HUES48 (cell line): ENCODE measurements at regions not wholly inside any gene's neighbourhood (a gene's known extent, or its start where the extent isn't known, plus 50 kb on each side); places are given as distances from the start of the nearest gene placed in this dataset.

Experiments used
- H3K27ac ChIP-seq: one replicate; pipeline ENCODE4 v1.7.0; 2013; ENCODE audit warnings: low read depth, low read length, inconsistent platforms
- H3K27me3 ChIP-seq: 2 replicates; pipeline ENCODE4 v1.6.1; 2013; ENCODE audit warnings: mild to moderate bottlenecking, low read length; ENCODE audit not compliant: control insufficient read depth, insufficient read depth
- H3K36me3 ChIP-seq: 2 replicates; pipeline ENCODE4 v1.6.1; 2013; ENCODE audit warnings: low read length; ENCODE audit not compliant: control insufficient read depth, insufficient read depth
- H3K4me1 ChIP-seq: 2 replicates; pipeline ENCODE4 v1.6.1; 2013; ENCODE audit warnings: mild to moderate bottlenecking, low read length; ENCODE audit not compliant: control insufficient read depth, insufficient read depth
- H3K4me3 ChIP-seq: 2 replicates; pipeline ENCODE4 v1.5.1; 2013; ENCODE audit warnings: mild to moderate bottlenecking, low read depth, low read length
- H3K9ac ChIP-seq: 2 replicates; pipeline ENCODE4 v1.6.1; 2013; ENCODE audit warnings: mild to moderate bottlenecking, low read depth, low read length, moderate library complexity
- H3K9me3 ChIP-seq: 2 replicates; pipeline ENCODE4 v1.6.1; 2013; ENCODE audit warnings: low read length; ENCODE audit not compliant: control insufficient read depth, insufficient read depth

GRCh38 chr4:108350332-108350731 lies 181.6 kb upstream of the LEF1 start:
- Histone ChIP-seq H3K36me3 (no peaks in the 10 kb centered on the region), H3K27me3 (no peaks in the 10 kb centered on the region), H3K4me3 (no peak overlapping the region), H3K27ac (no peak overlapping the region), H3K4me1 (no peaks in the 10 kb centered on the region), H3K9ac (no peak overlapping the region), H3K9me3 (no peaks in the 10 kb centered on the region)

GRCh38 chr4:108346818-108347210 lies 178.1 kb upstream of the LEF1 start:
- Histone ChIP-seq H3K9me3 (no peaks in the 10 kb centered on the region), H3K4me3 (no peak overlapping the region), H3K9ac (no peak overlapping the region), H3K36me3 (no peaks in the 10 kb centered on the region), H3K27me3 (no peaks in the 10 kb centered on the region), H3K27ac (no peak overlapping the region), H3K4me1 (no peaks in the 10 kb centered on the region)

GRCh38 chr4:108345862-108346817 lies 177.4 kb upstream of the LEF1 start:
- Histone ChIP-seq H3K9ac (no peak overlapping the region), H3K36me3 (no peaks in the 10 kb centered on the region), H3K4me3 (no peak overlapping the region), H3K4me1 (no peaks in the 10 kb centered on the region), H3K27ac (no peak overlapping the region), H3K9me3 (no peaks in the 10 kb centered on the region), H3K27me3 (no peaks in the 10 kb centered on the region)

GRCh38 chr4:108342325-108342970 lies 173.7 kb upstream of the LEF1 start:
- Histone ChIP-seq H3K36me3 (no peaks in the 10 kb centered on the region), H3K27me3 (no peaks in the 10 kb centered on the region), H3K9ac (no peak overlapping the region), H3K27ac (no peak overlapping the region), H3K9me3 (no peaks in the 10 kb centered on the region), H3K4me1 (no peaks in the 10 kb centered on the region), H3K4me3 (no peak overlapping the region)

GRCh38 chr4:108337923-108338322 lies 169.2 kb upstream of the LEF1 start:
- Histone ChIP-seq H3K4me3 (no peak overlapping the region), H3K27ac (no peak overlapping the region), H3K9ac (no peak overlapping the region), H3K36me3 (no peaks in the 10 kb centered on the region), H3K9me3 (no peaks in the 10 kb centered on the region), H3K27me3 (no peaks in the 10 kb centered on the region), H3K4me1 (peaks cover 8% of the 10 kb centered on the region)

- Histone ChIP-seq H3K27me3 (no peaks in the 10 kb centered on the region), H3K4me3 (no peak overlapping the region), H3K4me1 (peaks cover 8% of the 10 kb centered on the region), H3K36me3 (no peaks in the 10 kb centered on the region), H3K9me3 (no peaks in the 10 kb centered on the region), H3K27ac (no peak overlapping the region), H3K9ac (no peak overlapping the region)
Measured at GRCh38 chr4:108336076-108336475, 167.3 kb upstream of the LEF1 start.

GRCh38 chr4:108335081-108335480 lies 166.3 kb upstream of the LEF1 start:
- no peak overlapping the region for H3K27ac ChIP-seq
- no peaks in the 10 kb centered on the region for H3K27me3 ChIP-seq
- H3K9me3 ChIP-seq: no peaks in the 10 kb centered on the region
- H3K4me1 ChIP-seq: peaks cover 8% of the 10 kb centered on the region
- H3K4me3 ChIP-seq: no peak overlapping the region
- H3K9ac ChIP-seq: no peak overlapping the region
- no peaks in the 10 kb centered on the region for H3K36me3 ChIP-seq

GRCh38 chr4:108334031-108334430 lies 165.3 kb upstream of the LEF1 start:
- H3K36me3 ChIP-seq: no peaks in the 10 kb centered on the region
- no peak overlapping the region for H3K27ac ChIP-seq
- peaks cover 8% of the 10 kb centered on the region for H3K4me1 ChIP-seq
- no peak overlapping the region for H3K4me3 ChIP-seq
- H3K9ac ChIP-seq: no peak overlapping the region
- no peaks in the 10 kb centered on the region for H3K9me3 ChIP-seq
- H3K27me3 ChIP-seq: no peaks in the 10 kb centered on the region

GRCh38 chr4:108333353-108333942 lies 164.7 kb upstream of the LEF1 start:
- no peaks in the 10 kb centered on the region for H3K36me3 ChIP-seq
- H3K9ac ChIP-seq: no peak overlapping the region
- no peaks in the 10 kb centered on the region for H3K27me3 ChIP-seq
- H3K27ac ChIP-seq: no peak overlapping the region
- H3K4me3 ChIP-seq: no peak overlapping the region
- H3K9me3 ChIP-seq: no peaks in the 10 kb centered on the region
- H3K4me1 ChIP-seq: peaks cover 8% of the 10 kb centered on the region

- no peak overlapping the region for H3K9ac ChIP-seq
- H3K4me3 ChIP-seq: no peak overlapping the region
- no peaks in the 10 kb centered on the region for H3K36me3 ChIP-seq
- H3K27me3 ChIP-seq: no peaks in the 10 kb centered on the region
- H3K9me3 ChIP-seq: no peaks in the 10 kb centered on the region
- H3K4me1 ChIP-seq: peaks cover 8% of the 10 kb centered on the region
- H3K27ac ChIP-seq: no peak overlapping the region
Measured at GRCh38 chr4:108331905-108332632, 163.3 kb upstream of the LEF1 start.
